ENCODE measurements at regions not wholly inside any gene's neighbourhood (a gene's known extent, or its start where the extent isn't known, plus 50 kb on each side); places are given as distances from the start of the nearest gene placed in this dataset.

DNA sequence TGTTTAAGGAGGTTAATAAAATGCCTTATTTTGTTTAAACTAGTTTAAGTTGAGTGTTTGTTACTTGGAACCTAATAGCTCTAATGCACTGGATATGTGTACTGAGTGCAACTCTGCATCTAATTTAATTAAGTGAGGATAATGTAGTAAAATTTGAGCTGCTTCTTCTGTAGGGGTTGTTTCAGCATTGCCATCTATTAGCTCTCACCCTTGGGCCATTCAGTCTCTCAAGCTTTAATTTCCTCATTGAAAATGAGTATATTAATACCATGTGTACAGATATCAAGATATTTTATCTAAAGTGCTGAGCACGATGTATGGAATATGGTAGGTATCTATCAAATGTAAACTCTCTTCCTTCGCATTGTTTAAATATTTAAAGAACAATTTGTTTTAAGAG is 375.7 kb upstream of the LRRC3B start:
- DNase-seq (no peak), ATAC-seq (no peak)
- peaks cover 0 to 5% (median 0%) of the 10 kb centered on the region in 12 donors for H3K4me1 ChIP-seq
- no peak overlapping the region for H3K27ac ChIP-seq
- H3K36me3 ChIP-seq = no peaks in the 10 kb centered on the region
- no peaks in the 10 kb centered on the region for H3K9me3 ChIP-seq
- H3K4me3 ChIP-seq = no peak overlapping the region
- intact Hi-C loops (cut with DNase I) = no loop called here
- no peaks in the 10 kb centered on the region for H3K27me3 ChIP-seq
- TF ChIP-seq, protein P1, sequence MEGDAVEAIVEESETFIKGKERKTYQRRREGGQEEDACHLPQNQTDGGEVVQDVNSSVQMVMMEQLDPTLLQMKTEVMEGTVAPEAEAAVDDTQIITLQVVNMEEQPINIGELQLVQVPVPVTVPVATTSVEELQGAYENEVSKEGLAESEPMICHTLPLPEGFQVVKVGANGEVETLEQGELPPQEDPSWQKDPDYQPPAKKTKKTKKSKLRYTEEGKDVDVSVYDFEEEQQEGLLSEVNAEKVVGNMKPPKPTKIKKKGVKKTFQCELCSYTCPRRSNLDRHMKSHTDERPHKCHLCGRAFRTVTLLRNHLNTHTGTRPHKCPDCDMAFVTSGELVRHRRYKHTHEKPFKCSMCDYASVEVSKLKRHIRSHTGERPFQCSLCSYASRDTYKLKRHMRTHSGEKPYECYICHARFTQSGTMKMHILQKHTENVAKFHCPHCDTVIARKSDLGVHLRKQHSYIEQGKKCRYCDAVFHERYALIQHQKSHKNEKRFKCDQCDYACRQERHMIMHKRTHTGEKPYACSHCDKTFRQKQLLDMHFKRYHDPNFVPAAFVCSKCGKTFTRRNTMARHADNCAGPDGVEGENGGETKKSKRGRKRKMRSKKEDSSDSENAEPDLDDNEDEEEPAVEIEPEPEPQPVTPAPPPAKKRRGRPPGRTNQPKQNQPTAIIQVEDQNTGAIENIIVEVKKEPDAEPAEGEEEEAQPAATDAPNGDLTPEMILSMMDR (IDR thresholded peaks at IDR 0.05) = no peak
- TF ChIP-seq POLR2A (IDR thresholded peaks at IDR 0.05) = no peak
- 77 to 97% (median 89%) methylated on average over 2 of the region's 2 CpGs for WGBS, 4 donors

DNA sequence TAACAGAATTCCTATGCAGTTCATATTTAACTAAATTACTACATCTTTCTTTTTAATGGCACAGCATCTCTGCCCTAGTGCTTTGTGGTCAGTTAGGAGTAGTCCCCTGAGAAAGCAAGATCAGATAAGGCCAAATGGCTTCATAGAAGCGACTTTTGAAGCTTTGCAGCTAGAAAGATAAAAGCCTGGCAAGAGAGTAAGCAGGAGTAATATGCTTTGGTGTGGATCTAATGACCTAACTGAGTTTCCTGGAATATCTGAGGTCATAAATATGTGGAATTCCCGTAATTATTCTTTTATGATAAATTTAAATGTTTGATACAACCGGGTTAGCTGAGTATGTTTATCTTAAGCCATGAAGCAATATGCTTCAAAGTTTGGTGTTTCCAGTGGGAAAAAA is 374.9 kb upstream of the LRRC3B start:
- intact Hi-C loops (cut with DNase I) = no loop called here
- DNase-seq (no peak), ATAC-seq (no peak)
- H3K4me1 ChIP-seq = peaks cover 0 to 5% (median 0%) of the 10 kb centered on the region in 12 donors
- no peak for TF ChIP-seq POLR2A (IDR thresholded peaks at IDR 0.05)
- TF ChIP-seq, protein P1 (IDR thresholded peaks at IDR 0.05) = no peak
- 18 to 36% (median 32%) methylated on average over 3 of the region's 3 CpGs for WGBS, 4 donors
- H3K27ac ChIP-seq = no peak overlapping the region
- H3K4me3 ChIP-seq = no peak overlapping the region
- no peaks in the 10 kb centered on the region for H3K9me3 ChIP-seq
- H3K27me3 ChIP-seq = no peaks in the 10 kb centered on the region
- no peaks in the 10 kb centered on the region for H3K36me3 ChIP-seq

DNA sequence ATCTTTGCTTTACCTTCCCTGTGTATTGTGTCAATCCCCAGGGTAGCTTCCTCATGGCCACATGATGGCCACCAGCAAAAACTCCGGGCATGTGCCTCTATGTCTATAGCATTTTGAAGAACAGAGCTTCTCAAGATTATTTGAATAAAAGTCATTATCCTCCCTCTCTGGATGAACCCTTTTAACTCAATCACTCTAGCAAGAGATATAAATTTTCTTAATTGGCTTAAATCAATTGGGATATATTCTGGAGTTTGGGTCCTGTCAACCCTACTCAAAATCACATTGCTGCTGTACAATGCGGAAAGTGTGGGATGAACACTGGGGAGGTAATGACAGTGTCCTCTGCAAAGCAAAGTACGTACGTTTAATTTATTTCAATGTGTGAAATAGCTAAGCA is 370.6 kb upstream of the LRRC3B start:
- no peak for ATAC-seq
- Histone ChIP-seq H3K36me3 (no peaks in the 10 kb centered on the region), H3K4me1 (peaks cover 0 to 5% (median 0%) of the 10 kb centered on the region in 12 donors), H3K9me3 (no peaks in the 10 kb centered on the region), H3K27ac (no peak overlapping the region), H3K4me3 (no peak overlapping the region), H3K27me3 (no peaks in the 10 kb centered on the region)
- TF ChIP-seq, protein P1 (IDR thresholded peaks at IDR 0.05) = no peak
- TF ChIP-seq POLR2A (IDR thresholded peaks at IDR 0.05) = no peak
- intact Hi-C loops (cut with DNase I) = no loop called here
- 79 to 91% (median 85%) methylated on average over 4 of the region's 4 CpGs for WGBS, 4 donors
- DNase-seq = no peak

DNA sequence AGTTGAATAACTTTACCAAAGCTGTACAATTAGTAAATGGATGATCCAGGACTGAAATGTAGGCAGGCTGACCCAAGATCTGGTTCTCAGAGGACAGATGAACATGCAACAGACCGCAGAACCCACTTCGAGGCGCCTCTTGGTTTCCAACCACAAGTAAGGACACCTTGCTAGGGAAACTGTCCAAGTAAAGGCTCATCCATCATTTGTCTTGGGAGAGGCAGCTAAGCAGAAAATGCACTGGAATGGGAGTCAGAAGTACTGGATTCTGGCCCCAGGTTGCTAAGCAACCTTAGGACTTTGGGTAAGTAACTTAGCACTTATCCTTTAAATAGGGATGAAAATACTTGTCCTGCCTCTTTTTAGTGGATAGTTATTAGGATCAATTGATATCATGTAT is 366.3 kb upstream of the LRRC3B start:
- no peaks in the 10 kb centered on the region for H3K9me3 ChIP-seq
- 92 to 95% (median 93%) methylated on average over 3 of the region's 3 CpGs for WGBS, 4 donors
- peaks cover 0 to 13% (median 5%) of the 10 kb centered on the region in 12 donors for H3K4me1 ChIP-seq
- TF ChIP-seq POLR2A (IDR thresholded peaks at IDR 0.05) = no peak
- TF ChIP-seq, protein P1 (IDR thresholded peaks at IDR 0.05) = no peak
- no peaks in the 10 kb centered on the region for H3K36me3 ChIP-seq
- intact Hi-C loops (cut with DNase I) = no loop called here
- ATAC-seq (no peak), DNase-seq (no peak)
- no peak overlapping the region for H3K27ac ChIP-seq
- H3K4me3 ChIP-seq = no peak overlapping the region
- no peaks in the 10 kb centered on the region for H3K27me3 ChIP-seq
